IMR-90 (cell line): ENCODE measurements at regions not wholly inside any gene's neighbourhood (a gene's known extent, or its start where the extent isn't known, plus 50 kb on each side); places are given as distances from the start of the nearest gene placed in this dataset.

Experiments
- ATAC-seq: fragments of 200-7000 bp; cut with Tn5 transposase; 2 replicates; pipeline ENCODE4 v1.9.1; 2020; ENCODE audit warnings: low read depth, mild to moderate bottlenecking, moderate library complexity
- BruUV-seq: library from RNA; stranded (reverse); fragments of 400-500 nt; replicated peaks from 2 replicates; lab custom pipeline; 2021; lab: Mats Ljungman, UMichigan
- CTCF ChIA-PET: fragments of 300-600 bp; formaldehyde crosslinking; extraction: SDS; loops from one replicate; lab custom pipeline; 2021; ENCODE audit warnings: antibody characterized with exemption; lab: Yijun Ruan, JAX
- POLR2A ChIA-PET: fragments of 300-600 bp; sonication (Branson Sonifier 250); formaldehyde crosslinking; loops from one replicate; lab custom pipeline; 2022; ENCODE audit warnings: antibody characterized with exemption; ENCODE audit not compliant: unreplicated experiment; lab: Charles Lee
- DNase-seq: peaks from one replicate; pipeline ENCODE4 v3.0.0; 2013
- H2AFZ ChIP-seq: replicated peaks from 2 replicates; pipeline ENCODE3; 2013; ENCODE audit warnings: low read length, mild to moderate bottlenecking; ENCODE audit not compliant: poor library complexity
- H2AK5ac ChIP-seq: 2 replicates; pipeline ENCODE4 v1.6.1; 2013; ENCODE audit warnings: low read depth, low read length, inconsistent platforms
- H2AK9ac ChIP-seq: replicated peaks from 2 replicates; pipeline ENCODE3; 2013; ENCODE audit warnings: mild to moderate bottlenecking, low read depth, low read length, moderate library complexity; ENCODE audit not compliant: poor library complexity
- H2BK120ac ChIP-seq: 2 replicates; pipeline ENCODE4 v1.6.1; 2013; ENCODE audit warnings: low read depth, low read length, inconsistent platforms
- H2BK15ac ChIP-seq: 3 replicates; pipeline ENCODE4 v1.6.1; 2013; ENCODE audit warnings: low read depth, low read length, inconsistent platforms
- H2BK20ac ChIP-seq: 2 replicates; pipeline ENCODE4 v1.6.1; 2013; ENCODE audit warnings: low read depth, mild to moderate bottlenecking, inconsistent platforms, low read length, moderate library complexity
- H2BK5ac ChIP-seq: 2 replicates; pipeline ENCODE4 v1.6.1; 2013; ENCODE audit warnings: mild to moderate bottlenecking, low read depth, low read length, inconsistent platforms; ENCODE audit not compliant: poor library complexity, severe bottlenecking
- H3K14ac ChIP-seq: replicated peaks from 2 replicates; pipeline ENCODE4 v1.6.1; 2013; ENCODE audit warnings: low read depth, low read length, inconsistent platforms
- H3K18ac ChIP-seq: 2 replicates; pipeline ENCODE4 v1.6.1; 2013; ENCODE audit warnings: low read depth, low read length, control low read depth
- H3K23ac ChIP-seq: 2 replicates; pipeline ENCODE4 v1.6.1; 2013; ENCODE audit warnings: low read depth, low read length, inconsistent platforms
- H3K27ac ChIP-seq: 2 replicates; pipeline ENCODE4 v1.5.1; 2013; ENCODE audit warnings: mild to moderate bottlenecking, control low read depth, low read length; ENCODE audit not compliant: insufficient read depth
- H3K27me3 ChIP-seq: 2 replicates; pipeline ENCODE4 v1.6.1; 2013; ENCODE audit warnings: low read length; ENCODE audit not compliant: control insufficient read depth, insufficient read depth
- H3K36me3 ChIP-seq: 2 replicates; pipeline ENCODE4 v1.6.1; 2013; ENCODE audit warnings: low read length, mixed read lengths; ENCODE audit not compliant: control insufficient read depth, insufficient read depth
- H3K4ac ChIP-seq: 2 replicates; pipeline ENCODE4 v1.6.1; 2013; ENCODE audit warnings: low read depth, low read length, inconsistent platforms
- H3K4me1 ChIP-seq: 2 replicates; pipeline ENCODE4 v1.6.1; 2013; ENCODE audit warnings: low read length, mixed read lengths; ENCODE audit not compliant: control insufficient read depth, insufficient read depth
- H3K4me2 ChIP-seq: 2 replicates; pipeline ENCODE4 v1.6.1; 2013; ENCODE audit warnings: low read depth, mild to moderate bottlenecking, control low read depth, low read length, moderate library complexity
- H3K4me3 ChIP-seq: 2 replicates; pipeline ENCODE4 v1.5.1; 2013; ENCODE audit warnings: low read depth, mild to moderate bottlenecking, control low read depth, low read length, moderate library complexity; ENCODE audit not compliant: insufficient read depth
- H3K56ac ChIP-seq: 2 replicates; pipeline ENCODE4 v1.6.1; 2013; ENCODE audit warnings: low read length, inconsistent platforms; ENCODE audit not compliant: insufficient read depth; ENCODE audit errors: extremely low read depth
- H3K79me1 ChIP-seq, 2 experiments: 2 replicates each; pipeline ENCODE4 v1.6.1; 2013; ENCODE audit warnings: low read length in 2 of 2, inconsistent platforms in 1 of 2, low read depth in 1 of 2
- H3K9ac ChIP-seq: 2 replicates; pipeline ENCODE4 v1.6.1; 2013; ENCODE audit warnings: low read depth, low read length, control low read depth
- H3K9me1 ChIP-seq: 2 replicates; pipeline ENCODE4 v1.6.1; 2013; ENCODE audit warnings: low read length, inconsistent platforms; ENCODE audit not compliant: insufficient read depth
- H3K9me3 ChIP-seq: 2 replicates; pipeline ENCODE4 v1.6.1; 2013; ENCODE audit warnings: low read length; ENCODE audit not compliant: control insufficient read depth, insufficient read depth
- H4K20me1 ChIP-seq: 2 replicates; pipeline ENCODE4 v1.6.1; 2013; ENCODE audit warnings: low read length, inconsistent platforms; ENCODE audit not compliant: insufficient read depth
- H4K5ac ChIP-seq: 2 replicates; pipeline ENCODE4 v1.6.1; 2013; ENCODE audit warnings: mild to moderate bottlenecking, low read depth, low read length, control low read depth
- H4K8ac ChIP-seq, 2 experiments: 2 replicates each; pipeline ENCODE4 v1.6.1; 2013; ENCODE audit warnings: low read depth in 2 of 2, low read length in 2 of 2, control low read depth in 1 of 2, inconsistent platforms in 1 of 2
- H4K91ac ChIP-seq: 2 replicates; pipeline ENCODE4 v1.6.1; 2013; ENCODE audit warnings: low read depth, low read length, inconsistent platforms; ENCODE audit not compliant: insufficient read depth
- CEBPB ChIP-seq: IDR thresholded peaks from 2 replicates; pipeline ENCODE4 v1.6.1; 2012; ENCODE audit warnings: low read depth, low read length, improper control_type of control experiment
- CTCF ChIP-seq: conservative IDR thresholded peaks from 2 replicates; pipeline ENCODE4 v1.5.1; 2012; ENCODE audit warnings: mild to moderate bottlenecking, low read depth, low read length, improper control_type of control experiment
- ELK1 ChIP-seq: fragments of 150-350 bp; IDR thresholded peaks from 2 replicates; pipeline ENCODE4 v1.6.1; 2016; ENCODE audit warnings: low read depth, mild to moderate bottlenecking, low read length, moderate library complexity, borderline replicate concordance
- MAZ ChIP-seq: IDR thresholded peaks from 2 replicates; pipeline ENCODE4 v1.6.1; 2012; ENCODE audit warnings: low read depth, mild to moderate bottlenecking, low read length, improper control_type of control experiment, moderate library complexity, borderline replicate concordance
- NFE2L2 ChIP-seq: fragments of 150-350 bp; IDR thresholded peaks from 2 replicates; pipeline ENCODE4 v1.6.1; 2016; ENCODE audit warnings: low read depth, mild to moderate bottlenecking, low read length
- POLR2A ChIP-seq: IDR thresholded peaks from 2 replicates; pipeline ENCODE4 v1.6.1; 2012; ENCODE audit warnings: mild to moderate bottlenecking, low read depth, low read length
- USF2 ChIP-seq: fragments of 150-350 bp; IDR thresholded peaks from 2 replicates; pipeline ENCODE4 v1.6.1; 2017; ENCODE audit warnings: mild to moderate bottlenecking, antibody characterized with exemption, low read length, low read depth
- WGBS, 2 experiments: methylation state at CpG; one replicate each; pipeline versions ENCODE4 v1.1.5 to v1.1.7; 2013; ENCODE audit warnings: missing lambda C conversion rate in 2 of 2; ENCODE audit not compliant: insufficient read length in 1 of 2; ENCODE audit errors: extremely low coverage in 2 of 2; 5-methylcytosine and 5-hydroxymethylcytosine counted together
- dilution Hi-C: fragments of 300-500 bp; cut with HindIII; formaldehyde crosslinking; loops from one replicate; pipeline ENCODE4 v1.14.3; 2018; ENCODE audit warnings: low sequenced_read_pairs; ENCODE audit not compliant: unreplicated experiment
- in situ Hi-C: fragments of 300-500 bp; cut with MboI; formaldehyde crosslinking; loops from 3 replicates; pipeline ENCODE4 v1.14.3; 2019; ENCODE audit warnings: low sequenced_read_pairs, inconsistent platforms, mixed read lengths
- intact Hi-C: fragments of 100-400 bp; cut with micrococcal nuclease; formaldehyde crosslinking; loops from 2 replicates; pipeline ENCODE4 v1.10.0; 2022

GRCh38 chr10:128879441-128880140 is 587.5 kb upstream of the MGMT start:
- H2BK15ac ChIP-seq: no peak overlapping the region
- H3K18ac ChIP-seq: no peak overlapping the region
- H3K36me3 ChIP-seq: no peaks in the 10 kb centered on the region
- DNase-seq: no peak
- H4K5ac ChIP-seq: no peak overlapping the region
- H3K9ac ChIP-seq: no peak overlapping the region
- H2AK9ac ChIP-seq: no peak overlapping the region
- H4K20me1 ChIP-seq: no peaks in the 10 kb centered on the region
- no peak overlapping the region for H4K91ac ChIP-seq
- no peaks in the 10 kb centered on the region for H3K27me3 ChIP-seq
- no peaks in the 10 kb centered on the region for H3K9me1 ChIP-seq
- no peak overlapping the region for H3K4me2 ChIP-seq
- H2AK5ac ChIP-seq: no peak overlapping the region
- H2BK5ac ChIP-seq: no peak overlapping the region
- no peak for ATAC-seq
- WGBS, 2 experiments: no CpG with 5 or more reads among the region's 4 CpGs
- no peak overlapping the region for H3K23ac ChIP-seq
- H3K4me1 ChIP-seq: no peaks in the 10 kb centered on the region
- ChIA-PET CTCF (no interaction called here), POLR2A (no interaction called here)
- no peak overlapping the region for H3K4me3 ChIP-seq
- intact Hi-C loops: no loop called here
- H3K56ac ChIP-seq: no peak overlapping the region
- TF ChIP-seq MAZ (no peak), USF2 (no peak), POLR2A (no peak), NFE2L2 (no peak), CTCF (no peak), CEBPB (no peak), ELK1 (no peak)
- H4K8ac ChIP-seq: no peak overlapping the region
- in situ Hi-C loops: no loop called here
- dilution Hi-C loops: no loop called here
- no peak overlapping the region for H3K4ac ChIP-seq
- no TSS peak for BruUV-seq
- H2BK20ac ChIP-seq: no peak overlapping the region
- H3K9me3 ChIP-seq: peaks cover 38% of the 10 kb centered on the region
- no peak overlapping the region for H3K14ac ChIP-seq
- no peak overlapping the region for H3K27ac ChIP-seq
- no peak overlapping the region for H2BK120ac ChIP-seq
- no peak overlapping the region for H2AFZ ChIP-seq
- H3K79me1 ChIP-seq: no peaks in the 10 kb centered on the region
